Kidney capillary endothelial cell (primary cell): ENCODE measurements at regions not wholly inside any gene's neighbourhood (a gene's known extent, or its start where the extent isn't known, plus 50 kb on each side); places are given as distances from the start of the nearest gene placed in this dataset.
"Not testable (repeated sequence)": the region's sequence is repeated elsewhere in the genome, so short reads cannot be mapped to it uniquely, and the experiment has no call there.

Experiments
- DNase-seq: peaks from one replicate; pipeline ENCODE4 v3.0.0-alpha.2; 2018; ENCODE audit warnings: low spot score

DNA sequence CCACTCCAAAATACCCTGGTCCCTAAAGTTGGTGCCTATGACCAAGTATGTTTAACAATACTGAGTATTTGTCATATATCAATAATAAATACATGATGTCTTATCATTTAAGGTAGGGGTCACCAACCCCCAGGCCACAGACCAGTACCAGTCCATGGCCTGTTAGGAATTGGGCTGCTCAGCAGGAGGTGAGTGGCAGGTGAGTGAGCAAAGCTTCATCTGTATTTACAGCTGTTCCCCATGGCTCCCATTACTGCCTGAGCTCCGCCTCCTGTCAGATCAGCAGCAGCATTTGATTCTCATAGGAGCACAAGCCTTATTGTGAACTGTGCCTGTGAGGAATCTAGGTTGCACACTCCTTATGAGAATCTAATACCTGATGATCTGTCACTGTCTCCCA, 126.2 kb downstream of the HNRNPD start:
- DNase-seq = no peak

GRCh38 chr4:82247171-82247570, 126.6 kb downstream of the HNRNPD start:
- DNase-seq = no peak

DNA sequence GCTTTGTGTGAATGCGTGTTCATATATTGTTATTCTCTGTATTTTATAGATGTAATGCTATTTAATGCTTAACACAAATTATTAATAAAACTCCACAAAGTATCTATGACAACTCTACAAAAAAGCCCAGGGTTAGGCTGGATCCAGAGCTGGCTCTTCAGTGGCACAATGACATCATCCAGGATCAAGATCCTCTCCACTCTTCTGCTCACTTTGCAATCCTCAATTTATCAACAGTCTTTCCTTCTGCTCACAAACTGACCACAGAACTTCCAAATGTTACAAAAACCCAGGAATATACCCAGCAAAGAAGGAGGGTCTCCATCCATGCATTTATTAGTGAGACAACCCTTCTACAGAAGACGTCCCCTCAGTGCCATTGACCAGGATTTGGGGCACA, 132.3 kb downstream of the HNRNPD start:
- DNase-seq = no peak

GRCh38 chr4:82240410-82240809, 133.4 kb downstream of the HNRNPD start:
- DNase-seq = no peak

DNA sequence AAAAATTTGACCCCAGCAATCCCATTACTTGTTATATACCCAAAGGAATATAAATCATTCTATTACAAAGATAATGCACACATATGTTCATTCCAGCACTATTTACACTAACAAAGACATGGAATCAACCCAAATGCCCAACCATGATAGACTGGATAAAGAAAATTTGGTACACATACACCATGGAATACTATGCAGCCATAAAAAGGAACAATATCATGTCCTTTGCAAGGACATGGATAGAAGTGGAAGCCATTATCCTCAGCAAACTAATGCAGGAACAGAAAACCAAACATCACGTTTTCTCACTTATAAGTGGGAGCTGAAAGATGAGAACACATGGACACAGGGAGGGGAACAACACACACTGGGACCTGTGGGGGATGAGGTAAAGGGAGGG, 136.6 kb downstream of the HNRNPD start:
- DNase-seq = not testable (repeated sequence)

GRCh38 chr4:82235346-82235745, 138.4 kb downstream of the HNRNPD start:
- no peak for DNase-seq

DNA sequence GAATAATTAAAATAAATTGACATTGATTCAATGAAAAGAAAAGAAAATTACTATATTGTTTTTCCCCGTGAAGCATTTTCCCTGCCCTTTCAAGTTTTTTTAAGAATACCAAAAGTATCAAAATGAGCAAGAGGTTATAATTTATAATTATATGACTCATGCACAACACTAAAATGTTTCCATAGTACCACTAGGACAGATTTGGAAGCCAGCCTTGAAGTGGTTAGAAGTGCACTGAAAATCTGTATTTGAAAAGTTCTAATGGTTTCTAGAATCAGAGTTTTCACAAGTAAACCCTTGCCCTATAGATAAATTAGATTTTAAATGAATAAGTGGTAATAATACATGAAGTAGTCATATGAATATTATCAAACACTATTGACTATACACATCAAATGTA, 140.9 kb downstream of the HNRNPD start:
- no peak for DNase-seq

GRCh38 chr4:82231806-82232205, 142.0 kb downstream of the HNRNPD start:
- no peak for DNase-seq

DNA sequence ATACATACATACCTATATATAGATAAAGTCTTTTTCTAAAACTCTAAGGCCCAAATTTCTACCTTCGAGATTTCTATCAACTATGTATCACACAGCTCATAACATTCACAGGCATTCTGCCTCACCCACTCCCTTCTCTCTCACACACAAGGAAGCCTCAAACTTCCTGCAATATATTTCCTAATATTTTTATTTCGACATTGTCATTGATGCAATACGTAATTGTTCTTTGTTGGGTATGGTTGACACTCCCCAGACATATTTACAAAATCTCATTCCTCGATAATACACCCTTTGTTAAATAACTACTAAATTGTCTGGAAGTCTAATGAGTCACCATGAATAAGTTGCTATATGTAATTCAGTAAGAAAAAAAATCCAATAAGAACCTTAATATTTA, 143.5 kb downstream of the HNRNPD start:
- no peak for DNase-seq

GRCh38 chr4:82225030-82225429, 148.8 kb downstream of the HNRNPD start:
- DNase-seq = no peak

DNA sequence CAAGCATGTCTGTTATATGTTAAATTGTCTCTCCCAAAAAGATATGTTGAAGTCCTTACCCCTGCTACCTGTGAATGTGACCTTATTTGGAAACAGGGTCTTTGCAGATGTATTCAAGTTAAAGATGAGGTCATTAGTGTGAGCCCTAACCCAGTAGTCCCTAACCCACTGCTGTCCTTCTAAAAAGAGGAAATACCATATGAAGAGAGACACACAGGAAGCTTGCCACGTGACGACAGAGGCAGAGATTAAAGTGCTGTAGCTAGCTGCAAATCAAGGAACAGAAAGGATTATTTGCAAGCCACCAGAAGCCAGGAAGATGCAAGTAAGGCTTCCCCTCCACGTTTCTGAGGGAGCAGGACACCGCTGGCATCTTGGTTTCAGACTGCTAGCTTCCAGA, 150.1 kb downstream of the HNRNPD start:
- DNase-seq = no peak

DNA sequence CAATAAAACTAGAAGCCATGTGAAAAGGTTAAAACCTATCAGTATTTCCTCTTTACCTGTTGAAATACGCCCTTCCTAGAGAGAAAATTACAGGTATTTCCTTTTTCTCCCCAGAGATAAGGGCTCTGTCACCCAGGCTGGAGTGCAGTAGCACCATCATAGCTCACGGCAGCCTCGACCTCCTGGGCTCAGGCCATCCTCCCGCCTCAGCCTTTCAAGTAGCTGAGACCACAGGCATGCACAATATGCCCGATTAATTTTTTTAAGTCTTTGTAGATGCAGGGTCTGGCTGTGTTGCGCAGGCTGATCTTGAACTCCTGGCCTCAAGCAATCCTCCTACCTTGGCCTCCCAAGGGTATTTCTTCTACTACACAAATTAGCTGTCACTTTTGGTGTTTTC, 154.4 kb downstream of the HNRNPD start:
- no peak for DNase-seq

GRCh38 chr4:82217986-82218715, 155.6 kb downstream of the HNRNPD start:
- DNase-seq = no peak

- no peak for DNase-seq
Measured at GRCh38 chr4:82216219-82216618, 157.6 kb downstream of the HNRNPD start.

DNA sequence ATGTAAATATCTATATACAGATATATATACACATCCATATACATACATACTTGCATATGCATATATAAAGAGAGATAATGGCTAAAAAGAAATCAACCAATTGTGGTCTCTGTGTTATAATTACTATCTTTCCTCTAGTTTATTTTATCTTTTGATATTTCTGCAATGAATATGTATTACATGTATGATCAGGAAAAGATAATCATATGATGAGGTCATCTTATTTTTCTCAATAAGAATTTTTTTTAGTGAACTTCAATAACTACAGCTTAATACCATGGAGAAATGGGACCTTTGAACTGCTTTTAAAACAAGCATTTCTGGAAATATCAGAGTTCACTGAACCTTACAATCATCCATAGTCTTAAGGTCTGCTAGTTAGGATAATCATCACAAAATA, 158.0 kb downstream of the HNRNPD start:
- DNase-seq = no peak

DNA sequence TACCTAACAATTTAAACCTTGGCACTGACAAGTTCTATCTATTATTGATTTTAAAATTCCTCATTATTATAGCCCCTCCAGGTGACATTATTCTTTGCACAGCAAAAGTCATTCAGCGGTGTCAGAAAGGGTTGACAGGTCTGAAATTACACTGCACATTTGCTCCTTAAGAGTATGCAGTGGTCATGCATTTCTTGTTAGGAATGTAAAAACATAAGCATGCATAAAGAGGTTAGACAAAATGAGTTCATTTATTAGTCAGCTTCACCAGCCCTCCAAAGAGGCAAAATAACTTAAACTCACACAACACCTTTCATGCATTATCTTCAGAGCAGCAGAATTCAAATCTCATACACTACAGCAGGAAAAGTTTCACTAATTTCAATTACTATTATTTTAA, 158.8 kb downstream of the HNRNPD start:
- no peak for DNase-seq

DNA sequence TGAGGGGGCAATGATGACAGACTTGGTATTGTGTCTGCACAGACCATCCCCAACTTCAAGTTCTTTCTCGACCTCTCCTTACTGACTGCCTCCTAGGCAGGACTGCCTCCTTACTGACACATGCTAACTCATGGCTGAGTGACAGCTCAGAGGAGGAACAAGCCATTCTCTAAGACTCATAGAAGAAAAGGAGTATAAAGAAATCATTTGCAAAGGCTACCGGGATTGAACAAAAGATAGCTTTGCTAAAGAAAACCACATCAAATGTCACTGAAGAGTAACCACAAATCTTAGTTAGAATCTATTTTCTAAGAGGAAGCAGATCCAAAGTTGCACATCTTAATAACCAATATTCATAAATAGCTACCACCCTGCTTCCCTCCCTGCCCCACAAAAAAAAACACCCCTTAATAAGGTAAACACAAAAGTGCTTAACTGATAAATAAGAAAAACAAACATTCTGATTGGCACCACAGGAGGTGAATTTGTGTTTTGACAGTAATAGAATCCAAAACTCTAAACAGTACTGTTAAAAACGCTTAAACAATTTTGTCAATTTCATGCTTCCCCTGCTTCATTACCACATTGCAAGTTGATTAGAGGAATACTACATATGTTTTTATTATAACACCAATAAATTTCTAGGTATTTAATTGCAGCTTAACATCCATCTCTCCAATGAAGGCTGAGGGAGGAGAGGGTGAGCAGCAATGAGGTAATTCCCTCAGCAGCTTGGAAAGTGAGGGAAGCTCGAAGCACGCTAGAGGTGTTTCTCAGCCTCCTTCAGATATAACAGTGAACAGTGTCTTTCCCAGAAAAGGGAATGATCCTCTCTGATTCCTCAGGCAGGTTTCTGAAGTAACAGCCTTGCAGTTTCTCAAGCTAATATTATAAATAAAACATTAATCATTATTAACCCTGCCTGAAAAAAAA, 160.0 kb downstream of the HNRNPD start:
- DNase-seq = no peak

GRCh38 chr4:82201805-82202641, 171.8 kb downstream of the HNRNPD start:
- DNase-seq = peak; percentile 35

GRCh38 chr4:82201303-82201702, 172.5 kb downstream of the HNRNPD start:
- no peak for DNase-seq

DNA sequence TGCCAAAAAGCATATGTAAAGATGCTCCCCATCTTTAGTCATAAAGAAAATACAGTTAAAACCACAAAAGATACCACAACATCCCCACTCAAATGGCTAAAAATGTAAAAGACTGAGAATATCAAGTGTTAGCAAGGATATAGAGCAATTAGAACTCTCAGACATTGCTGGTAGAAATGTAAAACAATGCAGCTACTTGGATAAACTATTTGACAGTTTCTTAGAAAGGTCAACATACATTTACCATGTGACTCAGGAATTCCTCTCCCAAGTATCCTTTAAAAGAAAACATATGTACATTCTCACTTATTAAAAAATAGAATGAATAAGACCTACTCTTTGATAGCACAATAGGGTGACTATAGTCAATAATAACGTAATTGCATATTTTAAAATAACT, 173.7 kb downstream of the HNRNPD start:
- no peak for DNase-seq

GRCh38 chr4:82194329-82194728, 179.5 kb downstream of the HNRNPD start:
- DNase-seq = no peak

GRCh38 chr4:82192017-82192673, 181.6 kb downstream of the HNRNPD start:
- no peak for DNase-seq
